ENCODE measurements at regions not wholly inside any gene's neighbourhood (a gene's known extent, or its start where the extent isn't known, plus 50 kb on each side); places are given as distances from the start of the nearest gene placed in this dataset.

DNA sequence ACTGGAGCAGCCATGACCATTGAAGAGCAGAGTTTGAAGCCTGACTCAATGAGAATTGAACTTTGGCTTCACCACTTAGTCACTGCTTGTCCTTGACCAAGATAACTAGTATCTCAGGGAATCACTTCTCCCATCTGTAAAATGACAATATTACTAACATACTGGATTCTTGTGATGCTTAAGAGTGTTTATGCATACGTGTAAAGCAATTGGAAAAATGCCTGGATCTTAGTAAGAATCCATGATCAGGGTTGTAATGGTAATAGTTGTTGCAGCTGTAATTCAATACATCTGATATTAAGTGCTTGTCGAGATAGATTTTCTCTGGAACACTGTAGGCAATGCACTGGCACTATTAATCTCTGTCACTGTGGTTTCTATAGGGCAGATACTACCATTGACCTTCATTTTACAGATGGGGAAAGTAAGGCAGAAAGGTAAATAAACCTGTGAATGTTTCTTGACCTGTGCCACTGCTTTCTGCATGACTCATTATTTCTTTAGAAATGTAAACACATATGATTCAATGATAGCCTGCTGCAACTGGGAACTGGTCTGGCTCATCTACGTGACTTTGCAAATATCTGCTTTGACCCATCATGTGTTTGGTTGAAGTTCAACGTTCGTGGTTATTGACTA lies 662.5 kb downstream of the PLA2G4A start:
- no peak for DNase-seq (ENCODE audit: extremely low read depth, low read depth)
- TF ChIP-seq, protein P1, sequence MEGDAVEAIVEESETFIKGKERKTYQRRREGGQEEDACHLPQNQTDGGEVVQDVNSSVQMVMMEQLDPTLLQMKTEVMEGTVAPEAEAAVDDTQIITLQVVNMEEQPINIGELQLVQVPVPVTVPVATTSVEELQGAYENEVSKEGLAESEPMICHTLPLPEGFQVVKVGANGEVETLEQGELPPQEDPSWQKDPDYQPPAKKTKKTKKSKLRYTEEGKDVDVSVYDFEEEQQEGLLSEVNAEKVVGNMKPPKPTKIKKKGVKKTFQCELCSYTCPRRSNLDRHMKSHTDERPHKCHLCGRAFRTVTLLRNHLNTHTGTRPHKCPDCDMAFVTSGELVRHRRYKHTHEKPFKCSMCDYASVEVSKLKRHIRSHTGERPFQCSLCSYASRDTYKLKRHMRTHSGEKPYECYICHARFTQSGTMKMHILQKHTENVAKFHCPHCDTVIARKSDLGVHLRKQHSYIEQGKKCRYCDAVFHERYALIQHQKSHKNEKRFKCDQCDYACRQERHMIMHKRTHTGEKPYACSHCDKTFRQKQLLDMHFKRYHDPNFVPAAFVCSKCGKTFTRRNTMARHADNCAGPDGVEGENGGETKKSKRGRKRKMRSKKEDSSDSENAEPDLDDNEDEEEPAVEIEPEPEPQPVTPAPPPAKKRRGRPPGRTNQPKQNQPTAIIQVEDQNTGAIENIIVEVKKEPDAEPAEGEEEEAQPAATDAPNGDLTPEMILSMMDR (IDR thresholded peaks at IDR 0.05; ENCODE audit: low read depth, low read length): no peak

DNA sequence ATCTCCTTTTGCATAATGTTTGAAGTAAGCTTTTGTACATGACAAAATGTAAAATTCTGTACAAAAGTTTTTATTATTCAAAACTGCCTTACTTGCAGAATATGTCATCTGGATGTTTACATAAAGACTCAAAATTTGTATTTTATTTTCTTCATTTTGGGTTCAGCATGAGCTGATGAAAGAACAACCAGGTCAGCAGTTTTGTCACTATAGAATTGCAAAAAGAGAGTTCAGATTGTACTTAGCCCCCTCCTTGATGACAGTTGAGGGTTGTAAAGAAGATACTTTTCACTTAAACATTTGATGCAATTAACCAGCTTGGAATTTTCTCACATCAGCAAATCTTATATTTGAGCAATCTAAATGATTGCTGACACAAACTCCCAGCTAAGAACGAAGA lies 669.3 kb downstream of the PLA2G4A start:
- TF ChIP-seq, protein P1 (IDR thresholded peaks at IDR 0.05; ENCODE audit: low read depth, low read length): no peak
- DNase-seq (ENCODE audit: extremely low read depth, low read depth): no peak

DNA sequence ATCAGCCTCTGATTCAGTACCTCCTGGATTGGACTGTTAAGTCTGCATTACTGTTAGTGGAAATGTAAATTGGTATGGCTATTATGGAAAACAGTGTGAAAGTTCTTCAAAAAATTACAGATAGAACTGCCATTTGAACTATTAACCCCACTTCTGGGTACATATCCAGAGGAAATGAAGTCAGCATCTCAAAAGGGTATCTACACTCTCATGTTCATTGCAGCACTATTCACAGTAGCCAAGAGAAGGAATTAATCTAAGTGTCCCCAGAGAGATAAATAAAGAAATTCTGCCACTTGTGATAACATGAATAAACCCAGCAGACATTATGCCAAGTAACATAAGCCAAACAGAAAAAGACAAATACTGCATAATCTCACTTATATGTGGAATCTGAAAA lies 676.0 kb downstream of the PLA2G4A start:
- DNase-seq (ENCODE audit: extremely low read depth, low read depth): no peak

DNA sequence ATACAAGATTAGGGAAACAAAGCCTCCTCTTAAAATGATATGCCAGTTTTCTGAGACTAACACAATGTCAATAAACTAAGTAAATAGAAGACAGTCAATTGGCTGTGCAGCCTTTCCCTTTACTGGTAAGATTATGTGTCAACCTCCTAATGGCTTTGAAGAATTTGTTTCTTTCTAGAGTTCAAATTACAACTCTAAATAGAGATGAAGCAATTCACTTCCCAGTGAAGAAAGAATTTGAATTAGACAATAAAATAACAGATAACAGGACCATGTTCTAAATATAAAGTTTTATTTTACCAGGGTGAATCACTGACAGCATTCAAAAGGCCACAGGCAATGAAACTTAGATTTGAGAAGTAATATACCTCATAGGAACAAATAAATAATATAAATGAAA lies 680.3 kb downstream of the PLA2G4A start:
- TF ChIP-seq, protein P1 (IDR thresholded peaks at IDR 0.05; ENCODE audit: low read depth, low read length): no peak
- DNase-seq (ENCODE audit: extremely low read depth, low read depth): no peak

More for the DNA sequence above, 676.0 kb downstream of the PLA2G4A start:
- TF ChIP-seq, protein P1 (IDR thresholded peaks at IDR 0.05; ENCODE audit: low read depth, low read length): no peak

DNA sequence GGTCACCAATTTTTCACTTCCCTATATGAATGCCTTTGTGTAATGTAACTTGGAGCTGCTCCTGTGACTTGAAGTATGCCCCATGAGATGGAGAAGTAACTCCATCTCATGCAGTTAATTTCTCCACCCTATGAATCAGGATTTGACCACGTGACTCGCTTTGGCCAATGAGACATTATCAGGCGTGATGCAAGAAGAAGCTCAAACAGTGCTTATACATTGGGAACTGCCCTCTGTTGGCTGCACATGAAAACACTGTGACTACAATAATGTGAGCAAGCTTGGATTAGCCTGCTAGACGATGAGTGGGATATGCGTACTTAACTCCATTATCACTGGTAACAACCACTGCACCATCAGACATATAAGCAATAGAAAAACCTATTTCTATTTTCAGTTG lies 684.4 kb downstream of the PLA2G4A start:
- no peak for DNase-seq (ENCODE audit: extremely low read depth, low read depth)
- TF ChIP-seq, protein P1 (IDR thresholded peaks at IDR 0.05; ENCODE audit: low read depth, low read length): no peak

DNA sequence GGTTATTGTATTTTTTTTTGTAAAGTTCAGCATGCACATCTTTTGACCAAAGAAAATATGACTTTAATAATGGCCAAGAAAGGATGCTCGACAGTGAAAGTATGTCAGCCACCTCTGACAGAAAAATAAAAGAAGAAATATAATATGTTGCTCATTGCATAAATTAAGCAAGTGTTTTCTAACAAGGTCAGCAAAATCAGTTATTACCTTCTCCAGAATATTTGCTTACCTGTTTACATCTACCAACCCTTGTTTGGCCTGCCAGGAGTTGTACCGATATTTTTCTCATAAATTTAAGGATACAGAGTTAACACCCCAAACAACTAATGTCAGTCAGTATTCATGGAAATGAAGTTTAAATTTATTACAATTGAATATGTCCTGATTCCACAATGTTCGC lies 685.4 kb downstream of the PLA2G4A start:
- DNase-seq (ENCODE audit: extremely low read depth, low read depth): no peak
- TF ChIP-seq, protein P1 (IDR thresholded peaks at IDR 0.05; ENCODE audit: low read depth, low read length): no peak

DNA sequence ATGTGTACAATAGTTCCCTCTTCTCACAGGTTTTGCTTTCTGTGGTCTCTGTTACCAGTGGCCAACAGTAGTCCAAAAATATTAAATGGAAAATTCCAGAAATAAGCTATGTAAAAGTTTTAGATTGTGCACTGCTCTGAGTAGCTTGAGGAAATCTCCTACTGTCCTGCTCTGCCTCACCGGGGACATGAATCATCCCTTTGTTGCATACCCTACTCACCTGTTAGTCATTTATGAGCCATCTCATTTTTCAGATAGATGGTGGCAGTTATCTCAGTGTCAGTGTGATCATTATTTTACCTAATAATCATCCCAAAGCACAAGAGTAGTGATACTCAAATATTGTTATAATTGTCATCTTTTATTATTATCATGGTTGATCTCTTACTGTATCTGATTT lies 688.1 kb downstream of the PLA2G4A start:
- TF ChIP-seq, protein P1 (IDR thresholded peaks at IDR 0.05; ENCODE audit: low read depth, low read length): no peak
- no peak for DNase-seq (ENCODE audit: extremely low read depth, low read depth)
